ENCODE measurements at regions not wholly inside any gene's neighbourhood (a gene's known extent, or its start where the extent isn't known, plus 50 kb on each side); places are given as distances from the start of the nearest gene placed in this dataset.
A peak's percentile ranks its signal among the peaks of the same experiment; 100 is the strongest.

GRCh38 chr4:82038936-82039335 lies 334.9 kb downstream of the HNRNPD start:
- no peaks in the 10 kb centered on the region for H3K27me3 Mint-ChIP-seq (ENCODE audit: insufficient read depth, unreplicated experiment)
- H3K4me3 Mint-ChIP-seq (ENCODE audit: unreplicated experiment) = no peak overlapping the region

GRCh38 chr4:82036181-82036580 lies 337.6 kb downstream of the HNRNPD start:
- ChIA-PET CTCF (interaction anchor here (0.7 kb wide), 1 partner anchor 562 kb away, joined by 3 read pairs; no protein-coding TSS in a partner anchor), POLR2A (no interaction called here)
- intact Hi-C loops (cut with micrococcal nuclease) = no loop called here
- Mint-ChIP-seq H3K27ac (ENCODE audit: low read depth, unreplicated experiment) (no peak overlapping the region), H3K36me3 (ENCODE audit: insufficient read depth, unreplicated experiment) (no peaks in the 10 kb centered on the region), H3K9me3 (ENCODE audit: unreplicated experiment) (no peaks in the 10 kb centered on the region), H3K27me3 (ENCODE audit: insufficient read depth, unreplicated experiment) (no peaks in the 10 kb centered on the region), H3K4me3 (ENCODE audit: unreplicated experiment) (no peak overlapping the region), H3K4me1 (ENCODE audit: insufficient read depth, unreplicated experiment) (no peaks in the 10 kb centered on the region)
- no peak for TF ChIP-seq CTCF (IDR thresholded peaks at IDR 0.05; ENCODE audit: unreplicated experiment)
- BruUV-seq (replicated peaks) = no TSS peak
- peak; percentile 32 for DNase-seq (ENCODE audit: unreplicated experiment)

More at GRCh38 chr4:82038936-82039335, 334.9 kb downstream of the HNRNPD start:
- H3K9me3 Mint-ChIP-seq (ENCODE audit: unreplicated experiment) = no peaks in the 10 kb centered on the region
- H3K36me3 Mint-ChIP-seq (ENCODE audit: insufficient read depth, unreplicated experiment) = no peaks in the 10 kb centered on the region
- ChIA-PET POLR2A (no interaction called here), CTCF (no interaction called here)
- TF ChIP-seq CTCF (IDR thresholded peaks at IDR 0.05; ENCODE audit: unreplicated experiment) = no peak
- H3K4me1 Mint-ChIP-seq (ENCODE audit: insufficient read depth, unreplicated experiment) = peaks cover 12% of the 10 kb centered on the region
- DNase-seq (ENCODE audit: unreplicated experiment) = no peak
- H3K27ac Mint-ChIP-seq (ENCODE audit: low read depth, unreplicated experiment) = no peak overlapping the region
- intact Hi-C loops (cut with micrococcal nuclease) = no loop called here
- BruUV-seq (replicated peaks) = no TSS peak

- TF ChIP-seq CTCF (IDR thresholded peaks at IDR 0.05; ENCODE audit: unreplicated experiment) = no peak
- Mint-ChIP-seq H3K27me3 (ENCODE audit: insufficient read depth, unreplicated experiment) (no peaks in the 10 kb centered on the region), H3K4me1 (ENCODE audit: insufficient read depth, unreplicated experiment) (no peaks in the 10 kb centered on the region), H3K36me3 (ENCODE audit: insufficient read depth, unreplicated experiment) (no peaks in the 10 kb centered on the region), H3K4me3 (ENCODE audit: unreplicated experiment) (no peak overlapping the region), H3K27ac (ENCODE audit: low read depth, unreplicated experiment) (no peak overlapping the region), H3K9me3 (ENCODE audit: unreplicated experiment) (no peaks in the 10 kb centered on the region)
- intact Hi-C loops (cut with micrococcal nuclease) = no loop called here
- DNase-seq (ENCODE audit: unreplicated experiment) = no peak
- ChIA-PET CTCF (no interaction called here), POLR2A (no interaction called here)
- no TSS peak for BruUV-seq (replicated peaks)
Measured at GRCh38 chr4:82034878-82035277, 338.9 kb downstream of the HNRNPD start.

- no peak for TF ChIP-seq CTCF (IDR thresholded peaks at IDR 0.05; ENCODE audit: unreplicated experiment)
- no peaks in the 10 kb centered on the region for H3K9me3 Mint-ChIP-seq (ENCODE audit: unreplicated experiment)
- H3K27ac Mint-ChIP-seq (ENCODE audit: low read depth, unreplicated experiment) = no peak overlapping the region
- no peaks in the 10 kb centered on the region for H3K36me3 Mint-ChIP-seq (ENCODE audit: insufficient read depth, unreplicated experiment)
- no TSS peak for BruUV-seq (replicated peaks)
- ChIA-PET CTCF (no interaction called here), POLR2A (no interaction called here)
- intact Hi-C loops (cut with micrococcal nuclease) = no loop called here
- no peaks in the 10 kb centered on the region for H3K4me1 Mint-ChIP-seq (ENCODE audit: insufficient read depth, unreplicated experiment)
- H3K4me3 Mint-ChIP-seq (ENCODE audit: unreplicated experiment) = no peak overlapping the region
- H3K27me3 Mint-ChIP-seq (ENCODE audit: insufficient read depth, unreplicated experiment) = no peaks in the 10 kb centered on the region
- DNase-seq (ENCODE audit: unreplicated experiment) = no peak
Measured at GRCh38 chr4:82033862-82034261, 339.9 kb downstream of the HNRNPD start.
